OCI-LY7 (cell line): ENCODE measurements at regions not wholly inside any gene's neighbourhood (a gene's known extent, or its start where the extent isn't known, plus 50 kb on each side); places are given as distances from the start of the nearest gene placed in this dataset.

Experiments used
- EZH2phosphoT487 ChIP-seq: fragments of 200-600 bp; sonication (generic); IDR thresholded peaks from 2 replicates; pipeline ENCODE4 v1.6.1; 2018; ENCODE audit warnings: low read depth, borderline replicate concordance, mild to moderate bottlenecking, mixed run types, antibody characterized with exemption, low read length, moderate library complexity, mixed read lengths
- TF ChIP-seq, protein P1 (sequence below): fragments of 200-600 bp; sonication (generic); conservative IDR thresholded peaks from 2 replicates; pipeline ENCODE4 v1.5.1; 2014; ENCODE audit warnings: mild to moderate bottlenecking, antibody characterized with exemption, low read length, moderate library complexity, mixed read lengths

DNA sequence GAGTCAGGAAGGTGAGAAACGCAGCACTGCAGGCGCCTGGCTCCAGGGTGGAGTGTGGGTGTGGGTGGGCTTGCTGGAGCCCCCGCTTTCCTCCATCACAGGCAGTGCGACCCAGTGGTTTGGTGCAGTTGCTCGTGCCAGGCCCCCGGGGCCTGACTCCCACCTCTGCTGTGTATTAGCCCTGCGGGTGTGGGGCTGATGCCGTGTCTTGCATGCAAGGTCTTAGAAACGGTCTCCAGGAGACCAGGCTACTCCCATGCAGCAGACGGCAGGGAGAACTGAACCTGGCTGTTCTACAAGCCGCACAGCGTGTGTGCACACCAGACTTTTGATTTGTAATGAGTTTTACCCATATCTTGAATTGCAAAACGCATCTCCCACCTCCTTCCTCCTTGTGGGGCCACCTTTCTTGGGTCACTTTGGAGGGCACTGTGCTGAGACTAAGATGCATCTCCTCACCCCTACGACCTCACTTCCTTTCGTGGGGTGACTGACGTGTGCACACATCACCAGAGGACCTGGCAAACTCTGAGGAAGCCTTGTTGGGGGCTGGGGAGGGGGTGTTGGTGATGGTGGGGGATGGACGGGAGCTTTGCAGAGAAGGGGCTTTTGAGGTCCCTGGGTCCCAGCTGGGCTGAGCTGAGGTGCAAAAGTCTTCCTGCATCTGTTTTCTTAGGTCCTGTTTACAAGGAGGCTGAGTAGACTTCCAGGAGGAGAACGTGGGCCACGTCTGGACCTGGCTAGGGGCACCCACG, 101.8 kb upstream of the TNRC6C start:
- TF ChIP-seq, protein P1, sequence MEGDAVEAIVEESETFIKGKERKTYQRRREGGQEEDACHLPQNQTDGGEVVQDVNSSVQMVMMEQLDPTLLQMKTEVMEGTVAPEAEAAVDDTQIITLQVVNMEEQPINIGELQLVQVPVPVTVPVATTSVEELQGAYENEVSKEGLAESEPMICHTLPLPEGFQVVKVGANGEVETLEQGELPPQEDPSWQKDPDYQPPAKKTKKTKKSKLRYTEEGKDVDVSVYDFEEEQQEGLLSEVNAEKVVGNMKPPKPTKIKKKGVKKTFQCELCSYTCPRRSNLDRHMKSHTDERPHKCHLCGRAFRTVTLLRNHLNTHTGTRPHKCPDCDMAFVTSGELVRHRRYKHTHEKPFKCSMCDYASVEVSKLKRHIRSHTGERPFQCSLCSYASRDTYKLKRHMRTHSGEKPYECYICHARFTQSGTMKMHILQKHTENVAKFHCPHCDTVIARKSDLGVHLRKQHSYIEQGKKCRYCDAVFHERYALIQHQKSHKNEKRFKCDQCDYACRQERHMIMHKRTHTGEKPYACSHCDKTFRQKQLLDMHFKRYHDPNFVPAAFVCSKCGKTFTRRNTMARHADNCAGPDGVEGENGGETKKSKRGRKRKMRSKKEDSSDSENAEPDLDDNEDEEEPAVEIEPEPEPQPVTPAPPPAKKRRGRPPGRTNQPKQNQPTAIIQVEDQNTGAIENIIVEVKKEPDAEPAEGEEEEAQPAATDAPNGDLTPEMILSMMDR, result no peak
- no peak for TF ChIP-seq EZH2phosphoT487
